Stimulated activated CD4-positive, alpha-beta T cell treated with anti-CD3 and anti-CD28 coated beads, TNF-alpha, amount 100 ng/mL, for 24 hours (primary cell): ENCODE measurements at regions not wholly inside any gene's neighbourhood (a gene's known extent, or its start where the extent isn't known, plus 50 kb on each side); places are given as distances from the start of the nearest gene placed in this dataset.

Experiments used
- DNase-seq, 3 experiments: peaks; one replicate each; pipeline ENCODE4 v3.0.0-alpha.2; 2020; ENCODE audit warnings: low read depth in 3 of 3

- no peak for DNase-seq
Observed at GRCh38 chrY:8393246-8393645, 944.0 kb upstream of the TSPY4 start.

DNA sequence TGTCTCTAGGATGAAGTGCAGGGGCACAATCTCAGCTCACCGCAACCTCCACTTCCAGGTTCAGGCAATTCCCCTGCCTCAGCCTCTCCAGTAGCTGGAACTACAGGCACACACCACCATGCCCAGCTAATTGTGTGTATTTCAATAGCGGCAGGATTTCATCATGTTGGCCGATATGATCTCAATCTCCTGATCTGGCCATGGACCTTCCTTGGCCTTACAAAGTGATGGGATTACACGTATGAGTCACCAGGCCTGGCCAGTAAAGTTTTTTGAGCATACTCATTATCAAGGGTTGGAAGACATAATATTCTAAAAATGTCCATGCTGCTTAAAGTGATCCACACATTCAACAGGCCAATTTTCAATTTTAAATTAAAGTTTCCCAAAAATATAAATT is 914.4 kb upstream of the TSPY4 start:
- no peak for DNase-seq

DNA sequence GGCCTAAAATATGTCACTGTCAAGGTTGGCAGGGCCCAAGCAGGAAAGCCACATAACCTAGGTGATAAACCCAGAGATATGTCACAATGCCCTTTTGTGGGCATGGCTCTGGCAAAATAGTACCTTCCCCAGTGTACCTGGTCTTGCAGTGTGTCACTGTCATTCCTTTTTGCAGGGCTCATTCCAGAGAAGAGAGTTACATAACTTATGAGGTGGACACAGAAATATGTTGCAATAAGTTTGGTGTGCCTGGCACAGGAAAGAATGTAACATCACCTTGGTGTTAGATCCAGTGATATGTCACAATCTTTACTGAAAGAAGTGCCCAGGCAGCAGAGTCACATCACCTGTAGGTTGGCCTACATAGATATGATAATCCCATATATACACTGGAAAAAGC is 910.8 kb upstream of the TSPY4 start:
- DNase-seq, result no peak

- DNase-seq, result no peak
Observed at GRCh38 chrY:8437510-8437909, 899.8 kb upstream of the TSPY4 start.

DNA sequence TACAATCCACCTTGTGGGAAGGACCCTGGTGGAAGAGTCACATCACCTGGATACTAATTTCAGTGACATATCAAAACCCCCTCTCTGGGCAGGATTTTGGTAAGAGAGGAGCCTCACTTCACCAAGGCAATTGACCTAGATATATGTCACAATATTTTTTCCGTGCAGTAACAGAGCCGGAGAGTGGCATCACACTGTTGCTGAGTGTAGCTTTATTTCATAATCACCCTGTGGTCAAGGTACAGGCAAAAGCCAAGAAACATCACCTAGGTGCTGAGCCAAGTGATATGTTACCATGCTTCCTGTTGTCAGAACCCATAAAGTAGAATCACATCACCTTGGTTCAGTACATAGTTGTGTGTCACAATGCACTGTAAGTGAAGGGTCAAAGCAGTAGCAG is 895.2 kb upstream of the TSPY4 start:
- DNase-seq, result no peak

GRCh38 chrY:8452963-8453362 is 884.3 kb upstream of the TSPY4 start:
- no peak for DNase-seq

DNA sequence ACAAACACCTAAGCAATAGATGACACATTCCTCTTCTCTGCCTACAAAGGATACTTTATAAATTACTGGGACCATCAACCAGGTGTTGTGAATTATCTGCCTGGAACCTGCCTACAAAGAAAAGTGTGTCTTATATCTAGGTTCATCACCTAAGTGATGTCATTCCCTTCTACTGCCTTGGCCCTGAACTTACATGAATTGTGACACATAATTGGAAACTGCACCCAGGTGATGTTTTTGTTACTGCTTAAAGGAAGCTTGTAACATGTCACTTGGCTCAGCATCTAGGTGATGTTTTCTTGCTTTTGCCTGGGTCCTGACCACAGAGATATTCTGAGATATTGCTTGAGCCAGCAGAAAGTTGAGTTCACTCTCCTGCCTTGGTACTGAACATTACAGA is 870.5 kb upstream of the TSPY4 start:
- no peak for DNase-seq

DNA sequence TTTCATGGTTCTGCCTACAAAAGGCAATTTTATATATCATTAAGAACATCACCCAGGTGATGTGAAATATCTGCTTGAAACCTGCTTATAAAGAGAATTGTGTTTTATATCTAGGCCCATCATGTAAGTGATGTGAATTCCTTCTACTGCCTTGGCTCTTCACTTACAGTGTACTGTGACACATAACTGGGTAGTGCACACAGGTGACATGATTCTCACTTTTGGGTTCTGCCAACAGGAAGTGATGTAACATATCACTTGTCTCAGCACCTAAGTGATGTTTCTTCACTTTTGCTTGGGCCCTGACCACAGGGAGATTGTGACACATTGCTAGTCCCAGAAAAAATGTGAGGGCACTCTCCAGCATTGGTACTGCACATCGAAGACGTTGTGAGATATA is 867.0 kb upstream of the TSPY4 start:
- DNase-seq, result no peak

GRCh38 chrY:8479141-8479540 is 858.1 kb upstream of the TSPY4 start:
- DNase-seq, result no peak

- no peak for DNase-seq
Observed at GRCh38 chrY:8488955-8489354, 848.3 kb upstream of the TSPY4 start.

DNA sequence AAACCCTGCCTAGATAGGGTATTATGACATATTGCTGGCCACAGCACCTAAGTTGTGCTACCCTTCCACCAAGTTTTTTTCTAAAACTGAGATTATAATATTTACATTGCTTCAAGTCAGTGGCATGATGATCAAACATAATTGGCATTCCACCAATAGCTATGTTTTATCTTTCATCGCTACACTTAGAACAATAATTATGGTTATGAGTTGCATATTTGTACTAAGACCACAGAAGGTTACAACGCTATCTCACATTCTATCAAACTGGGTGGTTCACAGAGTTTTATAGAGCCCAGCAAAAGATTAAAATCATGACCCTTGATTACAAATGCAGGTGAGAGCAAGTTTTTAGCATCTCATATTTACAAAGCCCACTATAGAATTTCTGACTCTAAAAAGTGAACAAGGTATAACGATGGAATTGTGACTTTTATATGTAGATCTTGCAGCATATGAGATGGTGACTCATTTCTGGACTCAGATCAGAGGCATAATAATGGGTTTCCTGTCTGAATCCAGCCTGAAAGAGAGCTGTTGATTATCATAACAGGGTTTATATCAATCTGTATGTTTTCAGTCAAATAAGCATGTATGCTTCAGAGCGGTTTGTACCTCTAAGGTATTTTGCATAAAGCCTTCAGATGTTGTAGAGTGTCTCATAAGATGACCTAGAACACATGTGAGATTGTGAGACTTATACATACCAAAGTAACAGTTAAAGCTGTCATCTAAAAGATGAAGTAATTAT is 847.2 kb upstream of the TSPY4 start:
- no peak for DNase-seq

GRCh38 chrY:8494396-8494795 is 842.9 kb upstream of the TSPY4 start:
- DNase-seq, result no peak

- DNase-seq, result no peak
Observed at GRCh38 chrY:8495243-8495642, 842.0 kb upstream of the TSPY4 start.

DNA sequence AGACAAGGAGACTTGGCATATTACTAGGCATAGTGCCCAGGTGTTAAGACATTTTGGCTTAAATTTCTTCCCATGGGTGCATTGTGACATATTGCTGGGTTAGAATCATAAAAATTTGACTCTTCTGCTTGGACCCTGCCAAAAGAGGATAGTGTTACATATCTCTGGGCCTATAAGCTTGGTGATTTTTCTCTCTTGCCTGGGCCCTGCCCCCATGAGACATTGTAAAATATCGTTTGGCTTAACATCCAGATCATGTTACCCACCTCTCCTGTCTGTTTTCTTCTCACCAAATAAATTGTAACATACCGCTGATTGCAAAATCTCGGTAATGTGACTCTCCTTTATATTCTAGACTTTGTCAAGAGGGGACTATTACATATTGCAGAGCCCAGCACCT is 836.4 kb upstream of the TSPY4 start:
- no peak for DNase-seq

DNA sequence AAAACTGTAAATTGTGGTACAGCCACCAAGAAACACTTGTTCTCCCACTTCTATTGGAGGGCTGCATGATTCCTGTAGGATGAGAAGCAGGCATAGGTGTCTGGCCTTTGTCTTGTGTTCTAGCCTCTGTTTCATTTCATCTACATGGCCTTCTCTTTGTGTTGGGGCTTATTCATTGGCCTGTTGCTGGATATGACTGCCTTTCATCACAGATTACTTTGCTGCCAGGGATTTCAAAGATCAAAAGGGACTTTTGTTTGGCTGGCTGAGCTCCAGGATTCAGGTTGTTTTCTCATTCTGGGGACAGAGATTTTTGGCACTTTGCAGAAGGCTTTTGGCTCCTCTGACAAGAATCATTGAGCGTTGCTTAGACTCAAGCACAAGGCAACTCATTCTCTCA is 803.8 kb upstream of the TSPY4 start:
- DNase-seq, result no peak

GRCh38 chrY:8535704-8536103 is 801.6 kb upstream of the TSPY4 start:
- no peak for DNase-seq

GRCh38 chrY:8536277-8536676 is 801.0 kb upstream of the TSPY4 start:
- DNase-seq, result no peak

DNA sequence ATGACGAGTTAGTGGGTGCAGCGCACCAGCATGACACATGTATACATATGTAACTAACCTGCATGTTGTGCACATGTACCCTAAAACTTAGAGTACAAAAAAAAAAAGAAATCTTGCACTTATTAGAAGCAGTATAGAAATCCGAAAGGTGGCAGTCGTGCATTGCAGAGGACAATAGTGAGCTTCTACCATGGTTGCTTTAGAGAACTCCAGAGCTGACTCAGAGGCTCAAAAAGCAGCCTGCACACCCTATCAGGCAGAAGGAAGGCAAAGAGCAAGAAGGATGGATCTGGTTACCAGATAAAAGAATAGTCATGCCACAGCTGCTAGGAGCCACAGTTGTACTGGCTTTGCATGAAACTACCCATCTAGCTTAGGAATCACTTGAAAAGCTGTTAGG is 796.0 kb upstream of the TSPY4 start:
- DNase-seq, result no peak

GRCh38 chrY:8544715-8545114 is 792.5 kb upstream of the TSPY4 start:
- no peak for DNase-seq

DNA sequence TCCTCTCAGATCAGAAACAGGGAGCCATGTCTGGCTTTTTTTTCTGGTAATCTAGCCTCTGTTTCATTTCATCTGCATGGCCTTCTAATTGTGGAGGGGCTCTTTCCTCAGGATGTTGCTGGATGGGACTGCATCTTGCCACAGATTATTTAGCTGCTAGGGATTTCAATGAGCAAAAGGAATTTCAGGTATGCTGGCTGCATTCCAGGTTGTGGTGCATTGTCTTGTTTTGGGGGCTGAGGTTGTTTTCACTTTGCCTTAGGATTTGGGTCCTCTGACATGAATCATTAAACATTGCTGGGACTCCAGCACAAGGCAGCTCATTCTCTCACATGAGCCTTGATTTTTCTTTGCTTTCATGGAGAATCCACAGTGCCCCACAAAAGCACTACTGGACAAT is 789.3 kb upstream of the TSPY4 start:
- no peak for DNase-seq

DNA sequence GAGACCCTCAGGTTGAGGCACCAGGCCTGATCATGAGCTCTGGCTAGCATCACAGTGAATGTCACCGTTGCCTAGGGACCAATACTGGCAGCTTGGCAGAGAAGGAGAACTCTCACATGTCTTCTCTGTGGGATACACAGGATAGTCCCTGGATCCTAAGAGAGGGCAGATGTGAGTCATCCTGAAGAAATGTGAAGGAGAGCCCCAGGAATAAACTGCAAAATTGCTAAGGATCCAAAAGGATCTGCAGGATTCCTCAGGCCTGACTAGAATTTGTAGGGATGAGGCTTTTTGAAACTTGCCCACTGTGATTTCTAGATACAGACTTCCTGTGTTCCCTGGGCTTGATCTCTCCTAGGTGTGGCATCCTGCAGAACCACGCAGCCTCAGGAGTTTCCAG is 785.9 kb upstream of the TSPY4 start:
- DNase-seq, result no peak

DNA sequence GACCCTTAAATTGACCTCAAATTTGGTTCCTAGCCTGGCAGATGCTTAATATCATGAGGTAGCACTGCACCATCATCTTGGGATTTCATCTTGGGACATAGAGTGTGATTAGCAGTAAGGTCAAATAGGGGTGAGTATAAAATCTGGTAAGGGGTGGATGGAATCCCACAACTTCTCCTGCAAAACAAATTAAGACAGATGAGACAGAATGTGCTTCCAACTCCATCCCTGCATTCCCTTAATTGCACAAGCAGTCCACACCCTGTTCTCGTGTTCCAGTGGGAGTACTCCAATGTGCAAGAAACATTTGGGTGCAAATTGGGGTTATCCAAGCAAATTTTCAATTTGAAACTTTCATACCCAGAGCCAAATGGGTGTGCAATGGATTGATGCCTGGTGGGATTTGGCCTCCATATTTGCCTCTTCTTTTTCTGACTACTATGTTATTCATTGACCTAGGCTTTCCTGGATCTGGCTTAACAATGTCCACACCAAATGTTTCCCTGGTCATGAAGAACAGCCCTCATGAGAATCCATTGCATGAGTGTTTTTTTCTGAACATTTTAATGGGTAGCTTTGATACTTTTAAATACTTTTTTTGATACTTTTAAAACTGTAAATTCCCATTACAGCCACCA is 785.0 kb upstream of the TSPY4 start:
- DNase-seq, result no peak

GRCh38 chrY:8553614-8554013 is 783.6 kb upstream of the TSPY4 start:
- DNase-seq, result no peak

DNA sequence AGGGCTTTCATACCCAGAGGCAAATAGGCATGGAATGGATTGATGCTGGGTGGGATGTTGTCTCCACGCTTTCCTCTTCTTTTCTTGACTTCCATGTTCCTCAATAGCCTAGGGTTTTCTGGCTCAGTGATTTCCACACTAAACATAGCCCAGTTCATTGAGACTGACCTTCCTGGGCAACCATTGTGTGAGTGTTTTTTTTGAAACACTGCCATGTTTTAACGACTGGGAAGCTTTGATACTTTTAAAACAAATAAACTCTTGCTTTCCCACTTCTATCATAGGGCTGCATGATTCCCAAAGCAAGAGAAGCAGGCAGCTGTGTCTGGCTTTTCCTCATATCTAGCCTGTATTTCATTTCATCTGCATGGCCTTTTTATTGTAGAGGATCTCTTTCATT is 775.9 kb upstream of the TSPY4 start:
- no peak for DNase-seq
